HCT116 (cell line): ENCODE measurements at regions not wholly inside any gene's neighbourhood (a gene's known extent, or its start where the extent isn't known, plus 50 kb on each side); places are given as distances from the start of the nearest gene placed in this dataset.

ENCODE experiments used
- ATAC-seq: fragments of 200-7000 bp; cut with Tn5 transposase; 2 replicates; pipeline ENCODE4 v1.9.1; 2020; ENCODE audit warnings: mild to moderate bottlenecking, moderate library complexity
- BruUV-seq: library from RNA; stranded (reverse); fragments of 400-500 nt; replicated peaks from 2 replicates; lab custom pipeline; 2021; lab: Mats Ljungman, UMichigan
- CTCF ChIA-PET: fragments of 300-600 bp; sonication (Branson Sonifier 250); formaldehyde crosslinking; loops from one replicate; lab custom pipeline; 2021; ENCODE audit warnings: antibody characterized with exemption; lab: Charles Lee
- POLR2A ChIA-PET: fragments of 300-600, 350-600 bp; sonication (Branson Sonifier 250); formaldehyde crosslinking; loops from one replicate; lab custom pipeline; 2021; ENCODE audit warnings: antibody characterized with exemption; lab: Charles Lee
- RAD21 ChIA-PET, 2 experiments: fragments of 300-600 bp; sonication (Branson Sonifier 250); formaldehyde crosslinking; loops; one replicate each; lab custom pipeline; 2023; ENCODE audit warnings: low total read pairs in 2 of 2; ENCODE audit not compliant: uncharacterized antibody in 2 of 2, unreplicated experiment in 2 of 2, low non-redundant PET in 1 of 2; lab: Charles Lee
- DNase-seq: peaks from one replicate; pipeline ENCODE4 v3.0.0-alpha.2; 2010; ENCODE audit warnings: low read depth, low spot score
- H2AFZ ChIP-seq: fragments of 200-600 bp; shearing (Covaris generic), sonication (generic); 2 replicates; pipeline ENCODE4 v1.6.1; 2017; ENCODE audit warnings: low read depth, mixed run types, mixed read lengths, antibody characterized with exemption, low read length; ENCODE audit not compliant: poor library complexity, severe bottlenecking
- H3K27ac ChIP-seq: 2 replicates; pipeline ENCODE4 v1.5.1; 2012; ENCODE audit warnings: low read depth, low read length
- H3K27me3 ChIP-seq: fragments of 200-600 bp; sonication (generic); 2 replicates; pipeline ENCODE4 v1.6.1; 2016; ENCODE audit warnings: mixed run types, low read length, mixed read lengths; ENCODE audit not compliant: insufficient read depth
- H3K36me3 ChIP-seq, 2 experiments: fragments of 200-500 bp in 1 of 2; fragments of 200-600 bp in 1 of 2; sonication (Bioruptor generic) in 1 of 2; sonication (generic) in 1 of 2; 2 replicates each; pipeline versions ENCODE4 v1.5.1 to v1.6.1; 2014 to 2016; ENCODE audit warnings: low read length in 2 of 2, inconsistent platforms in 1 of 2, mixed read lengths in 1 of 2, mixed run types in 1 of 2; ENCODE audit not compliant: insufficient read depth in 2 of 2, control insufficient read depth in 1 of 2
- H3K4me1 ChIP-seq, 2 experiments: fragments of 200-600 bp in 1 of 2; sonication (generic) in 1 of 2; 2 replicates each; pipeline versions ENCODE4 v1.5.1 to v1.6.1; 2012 to 2017; ENCODE audit warnings: low read length in 2 of 2, inconsistent platforms in 1 of 2, mild to moderate bottlenecking in 1 of 2, mixed read lengths in 1 of 2, mixed run types in 1 of 2, moderate library complexity in 1 of 2; ENCODE audit not compliant: insufficient read depth in 2 of 2, control insufficient read depth in 1 of 2
- H3K4me2 ChIP-seq: fragments of 200-600 bp; sonication (generic); 2 replicates; pipeline ENCODE4 v1.6.1; 2017; ENCODE audit warnings: mixed run types, low read length, mixed read lengths
- H3K4me3 ChIP-seq, 2 experiments: fragments of 200-600 bp in 1 of 2; sonication (generic) in 1 of 2; replicated peaks in 1 of 2; 2 replicates each; pipeline ENCODE4 v1.5.1; 2011 to 2016; ENCODE audit warnings: low read length in 2 of 2, control low read depth in 1 of 2, low read depth in 1 of 2, mild to moderate bottlenecking in 1 of 2, mixed read lengths in 1 of 2, mixed run types in 1 of 2
- H3K79me2 ChIP-seq: fragments of 200-600 bp; sonication (generic); 2 replicates; pipeline ENCODE4 v1.6.1; 2017; ENCODE audit warnings: mild to moderate bottlenecking, mixed run types, low read length, moderate library complexity, mixed read lengths; ENCODE audit not compliant: insufficient read depth
- H3K9ac ChIP-seq: fragments of 200-600 bp; sonication (generic); 2 replicates; pipeline ENCODE4 v1.6.1; 2016; ENCODE audit warnings: low read length, mixed read lengths
- H3K9me2 ChIP-seq: fragments of 200-600 bp; sonication (generic), shearing (Covaris generic); 2 replicates; pipeline ENCODE4 v1.6.1; 2017; ENCODE audit warnings: mixed run types, mild to moderate bottlenecking, moderate library complexity; ENCODE audit not compliant: insufficient read depth
- H3K9me3 ChIP-seq, 2 experiments: fragments of 200-500 bp in 1 of 2; fragments of 200-600 bp in 1 of 2; sonication (Bioruptor generic) in 1 of 2; sonication (generic) in 1 of 2; 2 replicates each; pipeline ENCODE4 v1.6.1; 2014 to 2017; ENCODE audit warnings: low read length in 2 of 2, mixed read lengths in 2 of 2, inconsistent platforms in 1 of 2, low read depth in 1 of 2, mild to moderate bottlenecking in 1 of 2, mixed run types in 1 of 2, moderate library complexity in 1 of 2; ENCODE audit not compliant: control insufficient read depth in 1 of 2, insufficient read depth in 1 of 2
- H4K20me1 ChIP-seq: fragments of 200-600 bp; sonication (generic), shearing (Covaris generic); 2 replicates; pipeline ENCODE4 v1.6.1; 2017; ENCODE audit warnings: mixed run types, mild to moderate bottlenecking, moderate library complexity; ENCODE audit not compliant: insufficient read depth
- CBX3 ChIP-seq: IDR thresholded peaks from 2 replicates; pipeline ENCODE4 v1.6.1; 2012; ENCODE audit warnings: low read depth
- EGR1 ChIP-seq: IDR thresholded peaks from 2 replicates; pipeline ENCODE4 v1.6.1; 2012; ENCODE audit warnings: low read depth
- ELF1 ChIP-seq: IDR thresholded peaks from 2 replicates; pipeline ENCODE4 v1.6.1; 2012; ENCODE audit warnings: low read depth, borderline replicate concordance
- EZH2 ChIP-seq: fragments of 200-600 bp; sonication (generic); IDR thresholded peaks from 2 replicates; pipeline ENCODE4 v1.6.1; 2017; ENCODE audit warnings: antibody characterized with exemption, mixed run types
- JUND ChIP-seq: IDR thresholded peaks from 2 replicates; pipeline ENCODE4 v1.6.1; 2012
- POLR2AphosphoS5 ChIP-seq: IDR thresholded peaks from 2 replicates; pipeline ENCODE4 v1.6.1; 2011; ENCODE audit warnings: mild to moderate bottlenecking, low read depth, low read length, moderate library complexity
- RAD21 ChIP-seq: IDR thresholded peaks from 2 replicates; pipeline ENCODE4 v1.6.1; 2012; ENCODE audit warnings: low read depth, mild to moderate bottlenecking
- SIN3A ChIP-seq: IDR thresholded peaks from 2 replicates; pipeline ENCODE4 v1.6.1; 2012; ENCODE audit warnings: low read depth
- SP1 ChIP-seq: IDR thresholded peaks from 2 replicates; pipeline ENCODE4 v1.6.1; 2012; ENCODE audit warnings: low read depth
- SRF ChIP-seq: IDR thresholded peaks from 2 replicates; pipeline ENCODE4 v1.6.1; 2012; ENCODE audit warnings: low read depth
- TCF7L2 ChIP-seq: IDR thresholded peaks from 2 replicates; pipeline ENCODE4 v1.7.0; 2011; ENCODE audit warnings: borderline replicate concordance, inconsistent platforms; ENCODE audit not compliant: insufficient read depth, insufficient read length; ENCODE audit errors: extremely low read depth
- YY1 ChIP-seq: IDR thresholded peaks from 2 replicates; pipeline ENCODE4 v1.6.1; 2011; ENCODE audit warnings: low read length, low read depth, moderate library complexity, mild to moderate bottlenecking; ENCODE audit not compliant: insufficient replicate concordance; ENCODE audit errors: extremely low read depth
- ZNF274 ChIP-seq: fragments of 200-500 bp; sonication (Bioruptor generic); IDR thresholded peaks from 2 replicates; pipeline ENCODE4 v1.6.1; 2014; ENCODE audit warnings: mild to moderate bottlenecking, low read depth, low read length, inconsistent platforms
- intact Hi-C: fragments of 100-400 bp; cut with micrococcal nuclease; formaldehyde crosslinking; loops from 2 replicates; pipeline ENCODE4 v1.10.0; 2022
- TF ChIP-seq, protein P1 (sequence below): IDR thresholded peaks from 2 replicates; pipeline ENCODE4 v1.6.1; 2012
- TF ChIP-seq, protein P2 (sequence below): IDR thresholded peaks from 2 replicates; pipeline ENCODE4 v1.6.1; 2012; ENCODE audit warnings: low read depth

DNA sequence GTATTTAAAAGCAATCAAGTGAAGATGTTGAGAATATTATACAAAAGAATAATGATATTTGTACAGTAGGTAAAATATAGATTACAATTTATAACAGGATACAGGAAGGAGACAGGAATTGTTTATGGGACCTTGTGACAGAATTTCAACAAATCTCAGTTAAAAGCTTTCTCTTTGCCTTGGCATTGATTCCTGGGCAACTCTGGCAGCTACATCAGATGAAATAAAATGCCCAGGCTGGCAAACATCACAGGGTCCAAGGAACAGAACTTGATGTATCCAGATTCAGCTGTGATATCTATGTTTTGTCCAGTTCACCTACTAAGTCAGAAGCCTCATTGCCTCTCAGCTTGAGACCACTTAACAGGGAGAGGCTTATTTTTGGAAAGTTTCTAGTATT is 473.1 kb downstream of the MCTP2 start:
- ChIA-PET CTCF (no interaction called here), RAD21 (no interaction called here), POLR2A (no interaction called here)
- H3K27ac ChIP-seq: no peak overlapping the region
- no peaks in the 10 kb centered on the region for H3K27me3 ChIP-seq
- H3K9me2 ChIP-seq: no peaks in the 10 kb centered on the region
- no peaks in the 10 kb centered on the region for H3K36me3 ChIP-seq
- H3K9me3 ChIP-seq: no peaks in the 10 kb centered on the region
- no peak overlapping the region for H3K4me2 ChIP-seq
- no peaks in the 10 kb centered on the region for H4K20me1 ChIP-seq
- no peaks in the 10 kb centered on the region for H3K79me2 ChIP-seq
- ATAC-seq (no peak), DNase-seq (no peak)
- no peak overlapping the region for H3K4me3 ChIP-seq
- no peak overlapping the region for H3K9ac ChIP-seq
- intact Hi-C loops: no loop called here
- H3K4me1 ChIP-seq: no peaks in the 10 kb centered on the region
- TF ChIP-seq EZH2 (no peak), TCF7L2 (no peak), JUND (no peak)
- no TSS peak for BruUV-seq
- no peak overlapping the region for H2AFZ ChIP-seq

DNA sequence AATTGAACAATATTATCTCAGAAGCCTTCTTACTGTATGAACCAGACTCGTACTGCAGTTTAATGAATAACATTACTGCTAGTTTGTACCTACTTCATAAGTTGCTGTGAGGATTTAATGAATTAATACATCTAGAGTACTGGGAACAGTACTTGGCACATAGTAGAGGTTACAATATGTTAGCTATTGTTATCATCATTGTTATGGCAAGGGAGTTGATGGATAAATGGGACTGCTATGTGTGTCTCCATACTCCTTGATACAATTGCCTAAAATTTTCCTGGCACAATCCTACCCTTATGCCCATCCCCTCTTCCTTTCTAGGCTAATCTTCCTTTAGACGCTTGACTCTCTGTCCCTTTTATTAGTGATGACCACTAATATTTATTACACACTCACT is 473.6 kb downstream of the MCTP2 start:
- H3K27me3 ChIP-seq: no peaks in the 10 kb centered on the region
- RAD21 ChIA-PET: no interaction called here
- no peaks in the 10 kb centered on the region for H3K79me2 ChIP-seq
- H3K4me3 ChIP-seq: no peak overlapping the region
- CTCF ChIA-PET: no interaction called here
- BruUV-seq: no TSS peak
- no peak for TF ChIP-seq POLR2AphosphoS5
- no peak for TF ChIP-seq RAD21
- TF ChIP-seq, protein P1, sequence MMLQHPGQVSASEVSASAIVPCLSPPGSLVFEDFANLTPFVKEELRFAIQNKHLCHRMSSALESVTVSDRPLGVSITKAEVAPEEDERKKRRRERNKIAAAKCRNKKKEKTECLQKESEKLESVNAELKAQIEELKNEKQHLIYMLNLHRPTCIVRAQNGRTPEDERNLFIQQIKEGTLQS: no peak
- TF ChIP-seq SP1: no peak
- TF ChIP-seq, protein P2, sequence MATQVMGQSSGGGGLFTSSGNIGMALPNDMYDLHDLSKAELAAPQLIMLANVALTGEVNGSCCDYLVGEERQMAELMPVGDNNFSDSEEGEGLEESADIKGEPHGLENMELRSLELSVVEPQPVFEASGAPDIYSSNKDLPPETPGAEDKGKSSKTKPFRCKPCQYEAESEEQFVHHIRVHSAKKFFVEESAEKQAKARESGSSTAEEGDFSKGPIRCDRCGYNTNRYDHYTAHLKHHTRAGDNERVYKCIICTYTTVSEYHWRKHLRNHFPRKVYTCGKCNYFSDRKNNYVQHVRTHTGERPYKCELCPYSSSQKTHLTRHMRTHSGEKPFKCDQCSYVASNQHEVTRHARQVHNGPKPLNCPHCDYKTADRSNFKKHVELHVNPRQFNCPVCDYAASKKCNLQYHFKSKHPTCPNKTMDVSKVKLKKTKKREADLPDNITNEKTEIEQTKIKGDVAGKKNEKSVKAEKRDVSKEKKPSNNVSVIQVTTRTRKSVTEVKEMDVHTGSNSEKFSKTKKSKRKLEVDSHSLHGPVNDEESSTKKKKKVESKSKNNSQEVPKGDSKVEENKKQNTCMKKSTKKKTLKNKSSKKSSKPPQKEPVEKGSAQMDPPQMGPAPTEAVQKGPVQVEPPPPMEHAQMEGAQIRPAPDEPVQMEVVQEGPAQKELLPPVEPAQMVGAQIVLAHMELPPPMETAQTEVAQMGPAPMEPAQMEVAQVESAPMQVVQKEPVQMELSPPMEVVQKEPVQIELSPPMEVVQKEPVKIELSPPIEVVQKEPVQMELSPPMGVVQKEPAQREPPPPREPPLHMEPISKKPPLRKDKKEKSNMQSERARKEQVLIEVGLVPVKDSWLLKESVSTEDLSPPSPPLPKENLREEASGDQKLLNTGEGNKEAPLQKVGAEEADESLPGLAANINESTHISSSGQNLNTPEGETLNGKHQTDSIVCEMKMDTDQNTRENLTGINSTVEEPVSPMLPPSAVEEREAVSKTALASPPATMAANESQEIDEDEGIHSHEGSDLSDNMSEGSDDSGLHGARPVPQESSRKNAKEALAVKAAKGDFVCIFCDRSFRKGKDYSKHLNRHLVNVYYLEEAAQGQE: no peak
- TF ChIP-seq ELF1: no peak
- no peak for TF ChIP-seq JUND
- TF ChIP-seq ZNF274: no peak
- TF ChIP-seq YY1: no peak
- TF ChIP-seq EGR1: no peak
- TF ChIP-seq EZH2: no peak
- TF ChIP-seq SIN3A: no peak
- TF ChIP-seq SRF: no peak
- TF ChIP-seq CBX3: no peak
- no peaks in the 10 kb centered on the region for H3K9me2 ChIP-seq
- H2AFZ ChIP-seq: no peak overlapping the region
- no peaks in the 10 kb centered on the region for H4K20me1 ChIP-seq
- no peak overlapping the region for H3K4me2 ChIP-seq
- H3K9me3 ChIP-seq: no peaks in the 10 kb centered on the region
- H3K9ac ChIP-seq: no peak overlapping the region
- intact Hi-C loops: no loop called here
- DNase-seq: no peak
- no peak for ATAC-seq
- POLR2A ChIA-PET: no interaction called here
- H3K4me1 ChIP-seq: no peaks in the 10 kb centered on the region
- H3K36me3 ChIP-seq: no peaks in the 10 kb centered on the region
- no peak overlapping the region for H3K27ac ChIP-seq
